ENCODE measurements at regions not wholly inside any gene's neighbourhood (a gene's known extent, or its start where the extent isn't known, plus 50 kb on each side); places are given as distances from the start of the nearest gene placed in this dataset.
"Not testable (repeated sequence)": the region's sequence is repeated elsewhere in the genome, so short reads cannot be mapped to it uniquely, and the experiment has no call there.

- not testable (repeated sequence) for TF ChIP-seq POLR2A (IDR thresholded peaks at IDR 0.05; ENCODE audit: low read depth, low read length); POLR2AphosphoS5 (IDR thresholded peaks at IDR 0.05; ENCODE audit: low read depth, low read length); TAF1 (IDR thresholded peaks at IDR 0.05; ENCODE audit: low read depth, low read length); PAX5 (IDR thresholded peaks at IDR 0.05; ENCODE audit: insufficient read depth, low read length, severe bottlenecking); POU2F2 (IDR thresholded peaks at IDR 0.05; ENCODE audit: low read depth, low read length); SPI1 (IDR thresholded peaks at IDR 0.05; ENCODE audit: low read depth, low read length)
Measured at GRCh38 chr2:111320965-111321364, 200.3 kb downstream of the BCL2L11 start.

All from GM12891 (cell line).